UCSD-AML1 (cell line): ENCODE measurements at regions not wholly inside any gene's neighbourhood (a gene's known extent, or its start where the extent isn't known, plus 50 kb on each side); places are given as distances from the start of the nearest gene placed in this dataset.

Experiments
- DNase-seq: peaks from one replicate; lab custom pipeline; 2025; ENCODE audit not compliant: unreplicated experiment; lab: John Stamatoyannopoulos, UW

DNA sequence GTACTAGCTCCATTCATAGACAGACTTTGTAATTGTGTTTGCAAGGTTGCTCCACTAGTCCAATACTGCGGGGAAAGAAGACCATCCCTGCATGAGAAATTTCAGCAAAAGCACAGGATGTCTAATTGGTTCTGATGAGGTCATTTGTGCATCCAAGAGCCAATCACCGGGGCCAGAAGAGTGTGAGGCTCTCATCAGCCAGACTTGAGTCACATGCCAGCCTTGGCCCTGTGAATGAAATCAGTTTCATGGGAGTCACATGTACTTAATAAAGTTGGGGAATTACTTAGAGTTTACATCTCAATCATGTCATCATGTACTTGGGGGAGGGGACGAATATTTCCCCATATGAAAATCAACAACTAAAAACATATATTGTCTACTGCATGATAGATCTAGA, 1236.0 kb downstream of the MAT2B start:
- no peak for DNase-seq

GRCh38 chr5:164742025-164742424, 1236.6 kb downstream of the MAT2B start:
- DNase-seq: no peak

DNA sequence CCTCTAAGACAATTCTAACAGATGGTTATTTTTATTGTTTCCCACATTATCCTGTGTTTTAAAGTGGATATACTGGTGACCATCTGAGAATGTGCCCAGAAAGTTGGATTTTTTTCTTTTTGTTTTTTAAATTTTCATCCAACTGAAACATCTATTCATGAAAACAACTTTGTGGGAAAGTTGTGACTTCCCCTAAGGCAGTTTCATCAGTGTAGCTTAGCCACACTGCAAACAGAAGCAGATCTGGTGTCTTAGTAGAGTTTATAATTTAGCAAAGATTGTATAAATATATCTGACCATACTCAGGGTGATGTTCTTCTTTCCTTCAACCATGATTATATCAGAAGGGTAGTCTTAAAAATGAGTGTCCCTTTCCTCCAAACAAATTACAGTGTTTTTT, 1241.3 kb downstream of the MAT2B start:
- DNase-seq: no peak

- no peak for DNase-seq
Measured at GRCh38 chr5:164747371-164747770, 1242.0 kb downstream of the MAT2B start.

DNA sequence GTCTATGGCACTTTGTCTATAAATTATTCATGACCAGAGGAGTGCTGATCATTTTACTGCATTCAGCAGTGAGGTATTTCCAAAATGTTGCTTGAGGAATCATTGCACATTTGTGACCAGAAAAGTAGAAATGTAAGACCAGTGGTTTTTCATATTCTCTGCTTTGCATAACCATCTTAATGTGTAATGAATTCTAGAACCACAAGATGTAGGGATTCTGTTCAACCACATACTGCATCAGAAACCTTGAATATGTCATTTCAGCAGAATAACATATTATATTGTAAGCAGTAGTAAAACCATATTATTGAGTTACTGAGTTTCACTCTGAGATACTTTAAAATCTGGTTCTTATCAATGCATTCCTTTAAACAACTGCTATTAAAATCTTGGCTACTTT, 1243.4 kb downstream of the MAT2B start:
- DNase-seq: no peak

- DNase-seq: no peak
Measured at GRCh38 chr5:164753434-164753833, 1248.0 kb downstream of the MAT2B start.

DNA sequence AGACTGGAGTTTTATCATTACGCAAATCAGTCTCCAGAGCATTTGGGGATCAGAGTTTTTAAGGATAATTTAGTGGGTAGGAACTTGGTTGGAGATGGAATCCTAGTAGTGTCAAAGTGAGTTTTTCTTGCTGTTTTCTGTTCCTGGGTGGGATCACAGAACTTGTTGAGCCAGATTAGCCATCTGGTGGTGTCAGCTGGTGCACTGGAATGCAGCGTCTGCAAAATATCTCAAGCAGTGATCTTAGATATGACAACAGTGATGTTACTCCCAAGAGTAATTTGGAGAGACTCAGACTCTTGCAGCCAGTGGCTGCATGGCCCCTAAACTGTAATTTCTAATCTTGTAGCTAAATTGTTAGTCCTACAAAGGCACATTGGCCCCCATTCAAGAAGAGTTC, 1257.8 kb downstream of the MAT2B start:
- DNase-seq: no peak

DNA sequence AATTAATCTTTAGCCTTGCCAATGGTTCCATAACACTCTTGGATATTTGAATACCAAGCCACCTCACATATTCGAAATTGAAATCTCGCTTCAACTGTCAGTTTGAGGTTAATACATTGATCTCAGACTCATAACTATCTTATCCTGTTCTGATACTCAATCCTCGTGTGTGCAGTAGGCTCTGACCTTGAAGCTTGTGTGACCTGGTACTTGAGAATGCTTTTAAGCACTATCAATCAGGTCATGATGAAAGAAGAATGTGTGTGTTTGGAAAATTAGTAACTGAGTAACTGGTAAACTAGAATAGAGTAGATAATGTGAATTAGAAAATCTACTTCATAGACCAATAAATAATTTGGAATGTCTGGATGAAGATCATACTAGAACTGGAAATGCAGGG, 1266.7 kb downstream of the MAT2B start:
- DNase-seq: no peak

- no peak for DNase-seq
Measured at GRCh38 chr5:164784230-164784629, 1278.8 kb downstream of the MAT2B start.

DNA sequence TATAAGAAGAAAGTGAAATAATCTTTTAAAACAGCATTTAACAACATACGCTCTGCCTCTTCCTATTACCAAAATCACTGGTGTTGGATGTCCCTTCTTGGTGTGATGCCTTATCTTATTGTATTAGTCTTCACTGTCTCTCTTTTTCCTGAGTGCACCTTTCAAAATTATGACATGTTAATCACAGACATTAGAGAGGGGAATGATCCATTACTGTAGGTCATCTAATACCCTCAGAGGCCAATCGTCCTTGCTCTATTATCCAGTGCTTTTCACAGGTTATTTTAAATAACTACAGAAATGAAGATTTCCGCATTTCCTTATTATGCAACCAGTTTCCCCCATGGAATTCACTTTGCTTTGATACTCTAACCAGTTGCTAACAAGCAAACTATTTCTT, 1292.7 kb downstream of the MAT2B start:
- no peak for DNase-seq

GRCh38 chr5:164799391-164799790, 1294.0 kb downstream of the MAT2B start:
- no peak for DNase-seq

DNA sequence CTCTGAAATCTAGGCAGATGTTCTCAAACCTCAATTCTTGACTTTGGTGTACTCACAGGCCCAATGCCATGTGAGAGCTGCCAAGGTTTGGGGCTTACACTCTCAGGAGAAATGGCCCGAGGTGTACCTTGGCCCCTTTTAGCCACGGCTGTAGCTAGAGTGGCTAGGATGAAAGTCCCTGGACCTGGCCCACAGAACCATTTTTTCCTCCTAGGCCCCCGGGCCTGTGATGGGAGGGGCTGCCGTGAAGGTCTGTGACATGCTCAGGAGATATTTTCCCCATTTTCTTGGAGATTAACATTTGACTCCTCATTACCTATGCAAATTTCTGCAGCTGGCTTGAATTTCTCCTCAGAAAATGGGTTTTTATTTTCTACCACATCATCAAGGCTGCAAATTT, 1296.5 kb downstream of the MAT2B start:
- DNase-seq: no peak

- DNase-seq: no peak
Measured at GRCh38 chr5:164809821-164810220, 1304.4 kb downstream of the MAT2B start.

DNA sequence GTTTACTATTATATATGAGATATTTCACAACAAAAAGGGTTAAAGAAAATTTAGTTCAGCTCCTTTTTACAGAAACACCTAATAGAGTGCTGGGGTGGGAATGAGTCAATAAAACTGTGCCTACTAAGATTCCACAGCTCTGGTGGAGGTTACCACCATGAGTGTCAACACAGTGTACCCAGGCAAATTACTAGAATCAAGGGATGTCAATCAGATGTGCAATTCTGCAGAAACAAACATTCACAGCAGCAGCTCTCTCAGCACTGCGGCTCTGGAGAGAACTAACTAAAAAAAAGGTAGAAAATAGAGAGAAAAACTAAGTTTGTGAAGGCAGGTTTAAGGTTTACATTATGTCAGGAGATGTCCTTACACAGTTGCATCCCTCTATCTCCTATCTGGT, 1313.0 kb downstream of the MAT2B start:
- DNase-seq: no peak

GRCh38 chr5:164824671-164825070, 1319.3 kb downstream of the MAT2B start:
- no peak for DNase-seq

DNA sequence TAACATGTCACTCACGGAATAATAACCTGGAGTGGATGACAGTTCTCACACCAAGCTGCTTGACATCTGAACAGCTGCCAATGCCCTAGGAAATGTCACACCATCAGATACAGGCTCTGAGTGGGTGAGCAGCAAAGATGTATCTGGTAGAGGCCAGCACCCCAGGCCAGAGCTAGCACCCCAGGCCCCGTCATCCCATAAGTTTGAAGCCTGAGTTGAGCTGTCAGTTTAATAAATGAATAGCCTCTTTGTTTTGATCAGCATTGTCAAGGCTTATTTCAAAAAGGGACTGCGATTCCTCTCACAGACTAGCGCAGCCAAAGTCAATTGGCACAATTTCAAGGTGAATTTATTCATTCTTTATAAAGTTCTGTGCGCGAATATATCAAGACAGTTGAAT, 1327.1 kb downstream of the MAT2B start:
- no peak for DNase-seq

DNA sequence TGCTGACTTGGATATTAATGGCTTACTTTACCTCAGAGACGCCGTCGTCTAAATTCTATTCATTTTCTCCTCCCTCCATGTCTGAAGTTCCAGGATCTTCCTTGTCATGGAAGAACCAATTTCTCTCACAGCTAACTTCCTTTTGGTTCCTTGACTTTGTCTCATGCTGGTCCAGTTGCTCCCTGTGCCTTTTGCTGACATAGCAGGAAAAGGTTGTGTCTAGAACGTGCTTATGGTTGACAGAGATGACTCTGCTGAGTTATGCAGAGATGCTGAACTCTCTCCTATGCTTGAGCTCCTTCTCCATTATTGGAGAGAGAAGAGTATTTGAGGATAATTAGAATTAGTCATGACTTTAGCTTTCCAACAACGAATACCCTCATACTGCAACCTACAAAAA, 1338.9 kb downstream of the MAT2B start:
- no peak for DNase-seq

GRCh38 chr5:164860896-164861295, 1355.5 kb downstream of the MAT2B start:
- no peak for DNase-seq

- DNase-seq: no peak
Measured at GRCh38 chr5:164861610-164862009, 1356.2 kb downstream of the MAT2B start.

- DNase-seq: no peak
Measured at GRCh38 chr5:164868761-164869160, 1363.3 kb downstream of the MAT2B start.

DNA sequence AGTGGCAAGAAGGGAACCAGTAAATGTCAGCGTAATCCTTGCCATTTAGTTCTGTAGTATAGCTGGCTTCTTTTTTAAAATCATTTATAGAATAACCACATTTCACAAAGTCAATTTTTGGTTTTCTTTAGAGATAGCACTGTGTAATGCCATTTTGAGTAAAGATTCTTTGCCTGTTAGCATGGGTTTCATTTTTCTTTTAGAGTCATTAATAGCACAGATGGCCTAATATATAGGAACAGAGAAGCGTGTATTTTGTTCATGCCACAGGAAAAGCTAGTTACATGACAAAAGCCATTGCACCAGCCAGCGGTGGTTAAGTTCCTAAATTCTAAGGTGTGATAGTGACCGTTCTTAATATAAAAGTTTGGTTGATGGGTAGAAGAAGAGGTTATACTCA, 1363.9 kb downstream of the MAT2B start:
- DNase-seq: no peak

DNA sequence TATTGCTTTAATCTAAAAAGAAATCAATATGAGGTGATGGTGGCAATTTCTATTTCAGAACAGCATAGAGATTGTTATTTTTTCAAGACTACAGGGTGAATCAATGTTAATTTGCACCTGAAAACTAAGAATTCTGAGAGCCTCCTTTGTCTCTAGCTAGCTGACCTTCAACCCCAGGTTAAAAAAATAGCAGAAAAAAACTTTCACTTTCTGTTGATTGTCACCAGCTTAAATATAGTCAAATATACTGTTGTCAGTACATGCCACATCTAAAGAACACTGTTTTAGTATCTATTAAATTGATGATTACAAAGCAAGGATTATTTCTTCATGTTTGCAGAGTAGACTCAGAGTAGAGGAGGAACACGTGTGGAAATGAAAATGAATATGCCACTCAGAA, 1371.4 kb downstream of the MAT2B start:
- DNase-seq: no peak

DNA sequence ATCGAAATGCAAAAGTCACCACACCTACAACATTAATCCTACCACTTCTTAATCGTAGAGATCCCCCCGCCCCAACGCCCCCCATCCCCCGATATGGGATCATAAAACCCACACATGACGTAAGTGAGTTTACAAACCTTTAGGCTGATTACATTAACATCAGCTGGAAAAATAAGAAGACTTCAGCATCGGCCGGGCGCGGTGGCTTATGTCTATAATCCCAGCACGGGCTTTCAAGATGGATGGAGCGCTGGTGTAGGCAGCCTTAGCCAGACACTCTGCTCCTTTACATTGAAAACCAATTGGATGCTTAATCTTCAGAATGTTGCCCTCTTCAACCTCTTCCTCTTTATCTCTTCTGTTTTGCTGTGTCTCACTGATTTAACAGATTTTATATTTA, 1376.0 kb downstream of the MAT2B start:
- DNase-seq: no peak

- DNase-seq: no peak
Measured at GRCh38 chr5:164885179-164885578, 1379.8 kb downstream of the MAT2B start.
